ENCODE measurements at regions not wholly inside any gene's neighbourhood (a gene's known extent, or its start where the extent isn't known, plus 50 kb on each side); places are given as distances from the start of the nearest gene placed in this dataset.

DNA sequence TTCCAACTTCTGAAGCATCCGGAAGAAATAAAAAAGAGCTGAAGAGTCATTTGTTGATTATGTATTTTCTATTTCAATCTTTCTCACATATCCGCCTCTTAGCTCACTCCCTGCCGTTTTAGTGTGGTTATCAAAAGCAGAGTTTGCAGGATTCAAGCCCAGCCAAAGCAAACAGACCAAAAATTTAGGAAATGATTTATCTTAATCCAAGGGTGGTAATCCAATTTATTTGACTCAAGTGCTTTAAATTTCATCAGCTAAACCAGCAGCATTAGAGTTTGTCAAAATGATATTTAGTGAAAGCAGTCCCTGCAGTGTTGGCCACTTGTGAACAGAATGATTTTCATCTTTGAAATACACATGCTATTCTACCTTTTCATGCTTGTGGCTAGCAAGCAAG lies 129.3 kb upstream of the CCDC68 start:
- TF ChIP-seq NFIC (IDR thresholded peaks at IDR 0.05) (no peak), EP300 (IDR thresholded peaks at IDR 0.05; ENCODE audit: borderline replicate concordance) (no peak)
- TF ChIP-seq, protein P1, sequence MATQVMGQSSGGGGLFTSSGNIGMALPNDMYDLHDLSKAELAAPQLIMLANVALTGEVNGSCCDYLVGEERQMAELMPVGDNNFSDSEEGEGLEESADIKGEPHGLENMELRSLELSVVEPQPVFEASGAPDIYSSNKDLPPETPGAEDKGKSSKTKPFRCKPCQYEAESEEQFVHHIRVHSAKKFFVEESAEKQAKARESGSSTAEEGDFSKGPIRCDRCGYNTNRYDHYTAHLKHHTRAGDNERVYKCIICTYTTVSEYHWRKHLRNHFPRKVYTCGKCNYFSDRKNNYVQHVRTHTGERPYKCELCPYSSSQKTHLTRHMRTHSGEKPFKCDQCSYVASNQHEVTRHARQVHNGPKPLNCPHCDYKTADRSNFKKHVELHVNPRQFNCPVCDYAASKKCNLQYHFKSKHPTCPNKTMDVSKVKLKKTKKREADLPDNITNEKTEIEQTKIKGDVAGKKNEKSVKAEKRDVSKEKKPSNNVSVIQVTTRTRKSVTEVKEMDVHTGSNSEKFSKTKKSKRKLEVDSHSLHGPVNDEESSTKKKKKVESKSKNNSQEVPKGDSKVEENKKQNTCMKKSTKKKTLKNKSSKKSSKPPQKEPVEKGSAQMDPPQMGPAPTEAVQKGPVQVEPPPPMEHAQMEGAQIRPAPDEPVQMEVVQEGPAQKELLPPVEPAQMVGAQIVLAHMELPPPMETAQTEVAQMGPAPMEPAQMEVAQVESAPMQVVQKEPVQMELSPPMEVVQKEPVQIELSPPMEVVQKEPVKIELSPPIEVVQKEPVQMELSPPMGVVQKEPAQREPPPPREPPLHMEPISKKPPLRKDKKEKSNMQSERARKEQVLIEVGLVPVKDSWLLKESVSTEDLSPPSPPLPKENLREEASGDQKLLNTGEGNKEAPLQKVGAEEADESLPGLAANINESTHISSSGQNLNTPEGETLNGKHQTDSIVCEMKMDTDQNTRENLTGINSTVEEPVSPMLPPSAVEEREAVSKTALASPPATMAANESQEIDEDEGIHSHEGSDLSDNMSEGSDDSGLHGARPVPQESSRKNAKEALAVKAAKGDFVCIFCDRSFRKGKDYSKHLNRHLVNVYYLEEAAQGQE (IDR thresholded peaks at IDR 0.05; ENCODE audit: low read depth) = no peak
